Peyer's patch (tissue), 4 donors: ENCODE measurements at regions not wholly inside any gene's neighbourhood (a gene's known extent, or its start where the extent isn't known, plus 50 kb on each side); places are given as distances from the start of the nearest gene placed in this dataset.

Source experiments
- DNase-seq, 3 donors: peaks; one replicate each; pipeline ENCODE4 v3.0.0-alpha.2; 2017 to 2019
- H3K27ac ChIP-seq, 4 donors: fragments of 200-600 bp; sonication (generic); one replicate each; pipeline ENCODE4 v1.5.1; 2016 to 2019
- H3K27me3 ChIP-seq, 2 donors: fragments of 200-600 bp; sonication (generic); one replicate each; pipeline ENCODE4 v1.5.1; 2019
- H3K36me3 ChIP-seq, 3 donors: fragments of 200-600 bp; sonication (generic); one replicate each; pipeline ENCODE4 v1.5.1; 2016 to 2019
- H3K4me1 ChIP-seq, 4 donors: fragments of 200-600 bp; sonication (generic); one replicate each; pipeline ENCODE4 v1.5.1; 2016 to 2019
- H3K4me3 ChIP-seq, 4 donors: fragments of 200-600 bp; sonication (generic); 1 replicate in 3 of 4; 2 replicates in 1 of 4; pipeline ENCODE4 v1.5.1; 2016 to 2019; ENCODE audit warnings: mild to moderate bottlenecking in 1 of 4
- H3K9me3 ChIP-seq, 4 donors: fragments of 200-600 bp; sonication (generic); one replicate each; pipeline ENCODE4 v1.5.1; 2016 to 2019; ENCODE audit warnings: mild to moderate bottlenecking in 1 of 4
- CTCF ChIP-seq, 6 experiments: fragments of 450-650 bp in 4 of 6; fragments of 200-600 bp in 2 of 6; sonication (generic) in 1 of 6; IDR thresholded peaks; one replicate each; pipeline ENCODE4 v1.5.1; 2017 to 2019; ENCODE audit warnings: antibody characterized with exemption in 6 of 6, mild to moderate bottlenecking in 3 of 6, moderate library complexity in 1 of 6
- POLR2A ChIP-seq, 2 donors: fragments of 450-650 bp; IDR thresholded peaks; one replicate each; pipeline ENCODE4 v1.5.1; 2017; ENCODE audit warnings: antibody characterized with exemption in 2 of 2, mild to moderate bottlenecking in 2 of 2, moderate library complexity in 2 of 2

DNA sequence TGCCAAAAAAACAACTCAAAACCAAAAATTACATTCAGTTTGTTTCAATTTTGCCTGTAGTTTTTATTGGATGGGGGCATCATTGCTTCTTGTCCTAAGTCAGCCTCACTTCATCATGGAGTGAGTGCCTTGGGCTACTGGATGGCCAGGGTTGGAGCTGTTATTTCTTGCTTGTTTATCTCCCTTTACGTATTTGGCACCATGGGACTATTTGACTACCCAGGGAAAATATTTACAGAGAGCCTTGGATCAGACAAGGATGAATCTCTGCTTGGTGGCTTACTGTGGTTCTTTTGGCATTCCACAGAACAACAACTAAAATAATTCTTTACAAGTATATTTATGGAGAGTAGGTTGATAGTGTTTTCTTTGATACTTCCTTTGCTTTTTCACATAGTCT lies 160.8 kb upstream of the SEL1L start:
- Histone ChIP-seq H3K27me3 (no peaks in the 10 kb centered on the region), H3K4me3 (no peak overlapping the region), H3K4me1 (no peaks in the 10 kb centered on the region), H3K27ac (no peak overlapping the region), H3K9me3 (no peaks in the 10 kb centered on the region), H3K36me3 (no peaks in the 10 kb centered on the region)
- no peak for DNase-seq
- TF ChIP-seq POLR2A (IDR thresholded peaks at IDR 0.05) (no peak), CTCF (IDR thresholded peaks at IDR 0.05) (no peak)

DNA sequence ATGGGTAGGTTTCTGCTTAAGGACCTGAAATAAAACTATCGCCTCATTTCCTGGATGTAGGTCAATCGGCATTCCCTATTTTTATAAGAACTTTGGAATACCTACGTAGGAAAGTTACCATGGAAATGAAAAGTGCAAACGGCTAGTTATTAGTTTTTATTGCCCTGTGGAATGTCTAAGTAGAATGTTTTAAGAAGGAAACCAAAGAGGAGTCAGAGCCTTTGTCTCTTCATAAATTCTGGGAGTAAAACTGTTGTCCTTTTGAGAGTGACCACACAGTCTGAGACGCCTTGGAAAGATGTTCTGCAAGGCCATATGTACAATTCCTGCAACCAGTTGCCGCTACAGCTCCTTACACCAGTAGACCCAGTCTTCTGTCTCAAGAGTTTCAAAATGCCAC lies 176.0 kb upstream of the SEL1L start:
- no peaks in the 10 kb centered on the region for H3K27me3 ChIP-seq
- no peaks in the 10 kb centered on the region for H3K36me3 ChIP-seq
- TF ChIP-seq POLR2A (IDR thresholded peaks at IDR 0.05) (no peak), CTCF (IDR thresholded peaks at IDR 0.05) (no peak)
- DNase-seq: no peak
- H3K27ac ChIP-seq: no peak overlapping the region
- no peaks in the 10 kb centered on the region for H3K4me1 ChIP-seq
- H3K4me3 ChIP-seq: no peak overlapping the region
- H3K9me3 ChIP-seq: no peaks in the 10 kb centered on the region

DNA sequence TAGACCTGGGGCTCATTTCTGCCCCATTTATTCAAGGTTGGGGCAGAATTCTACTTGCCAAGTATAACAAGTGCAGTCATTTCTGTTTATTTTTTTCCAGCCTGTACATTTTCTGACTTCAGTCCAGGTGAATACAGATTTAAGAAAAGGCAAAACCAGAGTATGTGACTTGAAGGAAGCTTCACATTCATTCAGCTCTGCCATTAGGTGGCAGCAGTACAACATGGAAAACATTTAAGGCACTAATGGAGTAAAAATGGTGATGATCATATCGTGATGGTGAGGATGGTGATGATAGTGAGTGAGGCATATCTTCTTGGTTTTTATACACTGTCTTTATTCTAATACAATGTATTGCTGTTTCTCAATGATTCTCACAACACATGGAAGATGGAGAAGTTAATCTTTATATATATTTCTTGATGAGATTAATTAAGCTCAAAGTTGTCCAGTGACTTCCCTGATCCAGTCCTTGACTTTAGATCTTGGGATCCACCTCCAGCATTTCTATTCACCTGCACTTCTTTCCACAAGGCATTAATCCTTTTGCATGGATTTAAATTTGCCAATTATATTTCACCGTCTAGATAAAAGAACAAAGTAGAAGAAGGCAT lies 176.7 kb upstream of the SEL1L start:
- TF ChIP-seq CTCF (IDR thresholded peaks at IDR 0.05): peak in 4 of 6 experiments; percentile 16 to 46 (median 34)
- no peak for TF ChIP-seq POLR2A (IDR thresholded peaks at IDR 0.05)
- Histone ChIP-seq H3K4me3 (no peak overlapping the region), H3K4me1 (no peaks in the 10 kb centered on the region), H3K36me3 (no peaks in the 10 kb centered on the region), H3K27me3 (no peaks in the 10 kb centered on the region), H3K27ac (no peak overlapping the region), H3K9me3 (no peaks in the 10 kb centered on the region)
- DNase-seq: no peak

- H3K4me3 ChIP-seq: no peak overlapping the region
- no peak for TF ChIP-seq CTCF (IDR thresholded peaks at IDR 0.05)
- no peak for TF ChIP-seq POLR2A (IDR thresholded peaks at IDR 0.05)
- no peak for DNase-seq
- no peaks in the 10 kb centered on the region for H3K27me3 ChIP-seq
- H3K36me3 ChIP-seq: no peaks in the 10 kb centered on the region
- no peak overlapping the region for H3K27ac ChIP-seq
- no peaks in the 10 kb centered on the region for H3K9me3 ChIP-seq
- H3K4me1 ChIP-seq: no peaks in the 10 kb centered on the region
Measured at GRCh38 chr14:81715731-81716130, 182.1 kb upstream of the SEL1L start.

DNA sequence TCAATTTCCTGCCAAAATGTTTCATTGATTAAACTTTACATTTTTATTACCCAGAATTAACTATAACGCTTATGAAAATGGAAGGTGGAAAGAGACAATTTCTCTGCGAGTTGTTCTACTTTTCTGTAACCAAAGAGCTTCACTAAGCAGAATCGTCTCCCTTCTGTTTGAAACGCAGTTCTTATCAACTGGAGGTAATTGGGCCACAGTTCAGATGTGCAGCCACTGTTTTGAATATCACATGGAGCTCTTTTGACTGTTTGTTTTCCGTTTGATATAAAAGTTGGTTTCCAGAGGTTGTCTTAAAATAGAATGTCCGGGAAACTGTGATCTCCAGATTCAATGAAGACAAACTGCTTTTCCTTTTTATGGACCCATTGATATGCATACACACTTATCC lies 183.3 kb upstream of the SEL1L start:
- Histone ChIP-seq H3K27ac (no peak overlapping the region), H3K4me3 (no peak overlapping the region), H3K9me3 (no peaks in the 10 kb centered on the region), H3K4me1 (no peaks in the 10 kb centered on the region), H3K36me3 (no peaks in the 10 kb centered on the region), H3K27me3 (no peaks in the 10 kb centered on the region)
- no peak for DNase-seq
- no peak for TF ChIP-seq CTCF (IDR thresholded peaks at IDR 0.05)
- no peak for TF ChIP-seq POLR2A (IDR thresholded peaks at IDR 0.05)

DNA sequence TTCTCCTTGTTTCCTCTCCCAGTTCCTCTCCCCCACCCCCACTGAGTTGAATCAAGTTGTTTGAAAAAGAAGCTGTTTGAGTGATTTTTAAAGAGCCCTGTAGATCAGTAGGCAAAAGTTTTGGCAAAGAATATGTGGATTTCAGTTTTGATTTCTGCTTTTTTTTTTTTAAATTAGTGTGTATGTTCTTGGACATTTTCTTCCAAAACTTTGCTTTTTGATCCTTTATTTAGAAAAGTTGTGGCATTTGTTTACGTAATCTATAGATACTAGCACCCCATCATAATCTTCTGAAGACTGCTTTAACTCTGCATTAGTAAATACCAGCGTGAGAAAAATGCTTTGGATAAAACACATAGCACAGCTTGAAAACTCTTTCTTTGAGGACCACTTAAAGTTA lies 190.3 kb upstream of the SEL1L start:
- Histone ChIP-seq H3K27ac (no peak overlapping the region), H3K36me3 (no peaks in the 10 kb centered on the region), H3K27me3 (no peaks in the 10 kb centered on the region), H3K4me1 (no peaks in the 10 kb centered on the region), H3K4me3 (no peak overlapping the region), H3K9me3 (no peaks in the 10 kb centered on the region)
- TF ChIP-seq CTCF (IDR thresholded peaks at IDR 0.05): no peak
- TF ChIP-seq POLR2A (IDR thresholded peaks at IDR 0.05): no peak
- no peak for DNase-seq
